Lower leg skin (tissue), 3 donors: ENCODE measurements at regions not wholly inside any gene's neighbourhood (a gene's known extent, or its start where the extent isn't known, plus 50 kb on each side); places are given as distances from the start of the nearest gene placed in this dataset.

ENCODE experiments used
- CTCF ChIP-seq, 3 donors: fragments of 450-650 bp; IDR thresholded peaks; one replicate each; pipeline ENCODE4 v1.5.1; 2016; ENCODE audit warnings: antibody characterized with exemption in 3 of 3, mild to moderate bottlenecking in 3 of 3, moderate library complexity in 2 of 3
- POLR2A ChIP-seq, 2 donors: fragments of 450-650 bp; IDR thresholded peaks; one replicate each; pipeline ENCODE4 v1.6.1; 2016 to 2017; ENCODE audit warnings: antibody characterized with exemption in 2 of 2, mild to moderate bottlenecking in 1 of 2, moderate library complexity in 1 of 2

GRCh38 chr6:14858808-14859207 lies 387.1 kb upstream of the JARID2 start:
- TF ChIP-seq CTCF (IDR thresholded peaks at IDR 0.05) (no peak), POLR2A (IDR thresholded peaks at IDR 0.05) (no peak)
